ENCODE measurements at regions not wholly inside any gene's neighbourhood (a gene's known extent, or its start where the extent isn't known, plus 50 kb on each side); places are given as distances from the start of the nearest gene placed in this dataset.

DNA sequence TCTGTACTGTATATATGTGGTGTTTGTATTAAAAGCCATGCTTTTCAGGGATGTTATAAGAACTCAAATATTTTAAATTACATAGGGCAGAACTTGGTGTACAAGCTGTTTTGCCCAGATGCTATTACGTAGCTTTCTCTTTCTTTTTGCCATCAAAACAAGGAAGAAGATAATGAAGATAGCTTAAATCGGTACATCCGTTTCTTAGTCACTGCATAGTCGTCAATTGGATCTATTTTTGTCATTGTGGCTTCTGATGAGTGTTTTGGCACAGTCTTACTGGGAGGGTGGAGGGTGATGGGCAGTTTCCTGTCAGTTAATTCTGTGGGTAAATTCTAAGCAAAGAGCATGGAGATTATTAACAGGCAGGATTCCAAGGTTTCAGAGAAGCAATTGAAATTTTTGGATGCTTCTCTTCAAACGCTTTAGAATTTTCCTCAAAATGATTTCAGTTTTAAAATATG, 649.1 kb upstream of the GJE1 start:
- Histone ChIP-seq H2AFZ (ENCODE audit: low read depth, low read length) (no peak overlapping the region), H3K4me3 (ENCODE audit: low read length) (no peak overlapping the region), H3K9ac (ENCODE audit: low read length) (no peak overlapping the region)

DNA sequence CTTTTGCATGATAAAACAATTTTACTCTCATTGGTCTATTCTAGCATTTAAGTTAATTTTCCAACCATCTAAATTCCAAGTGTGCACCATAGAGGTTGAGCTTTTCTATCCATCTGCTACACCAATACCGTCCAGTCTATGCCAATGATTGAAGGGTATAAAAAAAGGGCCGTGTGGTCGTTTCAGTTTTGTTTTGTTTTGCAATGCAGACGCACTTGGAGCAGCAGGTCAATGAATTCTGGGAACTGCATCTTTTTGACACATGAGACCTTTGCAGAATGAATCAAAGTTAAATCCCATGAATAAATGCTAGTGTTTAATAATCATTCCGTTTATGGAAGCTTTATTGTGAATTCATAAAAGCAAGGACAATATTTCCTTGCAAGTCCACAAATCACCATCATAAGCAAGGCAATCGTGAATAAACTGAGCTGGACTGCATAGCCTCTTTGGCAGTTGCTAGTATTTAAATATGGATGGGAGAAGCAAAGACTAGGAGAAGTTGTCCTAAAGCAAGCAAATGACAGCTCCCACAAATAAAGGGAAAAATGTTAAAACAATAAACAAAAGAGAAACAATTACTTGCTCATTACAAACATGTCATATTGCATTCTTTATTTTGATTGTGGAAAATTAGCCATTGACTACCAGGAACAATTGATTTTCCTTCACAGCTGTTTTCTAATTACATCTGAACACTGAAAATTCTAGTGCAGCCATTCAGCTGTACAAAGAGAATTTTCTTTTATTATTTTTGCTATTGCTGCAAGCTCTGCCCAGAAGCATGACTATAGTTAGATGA, 649.7 kb upstream of the GJE1 start:
- H4K20me1 ChIP-seq (ENCODE audit: insufficient read depth), result no peaks in the 10 kb centered on the region
- no peaks in the 10 kb centered on the region for H3F3A ChIP-seq (ENCODE audit: insufficient read depth, low read length, poor library complexity, severe bottlenecking)
- TF ChIP-seq POLR2AphosphoS5 (IDR thresholded peaks at IDR 0.05) (no peak), SMC3 (conservative IDR thresholded peaks at IDR 0.05; ENCODE audit: poor library complexity) (no peak), RAD21 (conservative IDR thresholded peaks at IDR 0.05) (no peak), MXI1 (conservative IDR thresholded peaks at IDR 0.05; ENCODE audit: poor library complexity, severe bottlenecking) (no peak), EP300 (conservative IDR thresholded peaks at IDR 0.05; ENCODE audit: poor library complexity, severe bottlenecking) (no peak), TAF1 (IDR thresholded peaks at IDR 0.05; ENCODE audit: low read depth) (no peak), EZH2 (IDR thresholded peaks at IDR 0.05; ENCODE audit: borderline replicate concordance, insufficient read depth, low read length, poor library complexity, severe bottlenecking) (no peak)
- TF ChIP-seq, protein P1, sequence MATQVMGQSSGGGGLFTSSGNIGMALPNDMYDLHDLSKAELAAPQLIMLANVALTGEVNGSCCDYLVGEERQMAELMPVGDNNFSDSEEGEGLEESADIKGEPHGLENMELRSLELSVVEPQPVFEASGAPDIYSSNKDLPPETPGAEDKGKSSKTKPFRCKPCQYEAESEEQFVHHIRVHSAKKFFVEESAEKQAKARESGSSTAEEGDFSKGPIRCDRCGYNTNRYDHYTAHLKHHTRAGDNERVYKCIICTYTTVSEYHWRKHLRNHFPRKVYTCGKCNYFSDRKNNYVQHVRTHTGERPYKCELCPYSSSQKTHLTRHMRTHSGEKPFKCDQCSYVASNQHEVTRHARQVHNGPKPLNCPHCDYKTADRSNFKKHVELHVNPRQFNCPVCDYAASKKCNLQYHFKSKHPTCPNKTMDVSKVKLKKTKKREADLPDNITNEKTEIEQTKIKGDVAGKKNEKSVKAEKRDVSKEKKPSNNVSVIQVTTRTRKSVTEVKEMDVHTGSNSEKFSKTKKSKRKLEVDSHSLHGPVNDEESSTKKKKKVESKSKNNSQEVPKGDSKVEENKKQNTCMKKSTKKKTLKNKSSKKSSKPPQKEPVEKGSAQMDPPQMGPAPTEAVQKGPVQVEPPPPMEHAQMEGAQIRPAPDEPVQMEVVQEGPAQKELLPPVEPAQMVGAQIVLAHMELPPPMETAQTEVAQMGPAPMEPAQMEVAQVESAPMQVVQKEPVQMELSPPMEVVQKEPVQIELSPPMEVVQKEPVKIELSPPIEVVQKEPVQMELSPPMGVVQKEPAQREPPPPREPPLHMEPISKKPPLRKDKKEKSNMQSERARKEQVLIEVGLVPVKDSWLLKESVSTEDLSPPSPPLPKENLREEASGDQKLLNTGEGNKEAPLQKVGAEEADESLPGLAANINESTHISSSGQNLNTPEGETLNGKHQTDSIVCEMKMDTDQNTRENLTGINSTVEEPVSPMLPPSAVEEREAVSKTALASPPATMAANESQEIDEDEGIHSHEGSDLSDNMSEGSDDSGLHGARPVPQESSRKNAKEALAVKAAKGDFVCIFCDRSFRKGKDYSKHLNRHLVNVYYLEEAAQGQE (IDR thresholded peaks at IDR 0.05; ENCODE audit: borderline replicate concordance), result no peak
- TF ChIP-seq, protein P2, sequence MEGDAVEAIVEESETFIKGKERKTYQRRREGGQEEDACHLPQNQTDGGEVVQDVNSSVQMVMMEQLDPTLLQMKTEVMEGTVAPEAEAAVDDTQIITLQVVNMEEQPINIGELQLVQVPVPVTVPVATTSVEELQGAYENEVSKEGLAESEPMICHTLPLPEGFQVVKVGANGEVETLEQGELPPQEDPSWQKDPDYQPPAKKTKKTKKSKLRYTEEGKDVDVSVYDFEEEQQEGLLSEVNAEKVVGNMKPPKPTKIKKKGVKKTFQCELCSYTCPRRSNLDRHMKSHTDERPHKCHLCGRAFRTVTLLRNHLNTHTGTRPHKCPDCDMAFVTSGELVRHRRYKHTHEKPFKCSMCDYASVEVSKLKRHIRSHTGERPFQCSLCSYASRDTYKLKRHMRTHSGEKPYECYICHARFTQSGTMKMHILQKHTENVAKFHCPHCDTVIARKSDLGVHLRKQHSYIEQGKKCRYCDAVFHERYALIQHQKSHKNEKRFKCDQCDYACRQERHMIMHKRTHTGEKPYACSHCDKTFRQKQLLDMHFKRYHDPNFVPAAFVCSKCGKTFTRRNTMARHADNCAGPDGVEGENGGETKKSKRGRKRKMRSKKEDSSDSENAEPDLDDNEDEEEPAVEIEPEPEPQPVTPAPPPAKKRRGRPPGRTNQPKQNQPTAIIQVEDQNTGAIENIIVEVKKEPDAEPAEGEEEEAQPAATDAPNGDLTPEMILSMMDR (IDR thresholded peaks at IDR 0.05; ENCODE audit: poor library complexity, severe bottlenecking), result no peak
- H3K4me2 ChIP-seq (ENCODE audit: low read length), result no peak overlapping the region
- H3K9ac ChIP-seq (ENCODE audit: low read length), result no peak overlapping the region
- no peaks in the 10 kb centered on the region for H3K36me3 ChIP-seq (ENCODE audit: insufficient read depth, low read length)
- no peaks in the 10 kb centered on the region for H3K9me3 ChIP-seq (ENCODE audit: low read length)
- no peak overlapping the region for H2AFZ ChIP-seq (ENCODE audit: low read depth, low read length)
- H3K9me2 ChIP-seq (ENCODE audit: insufficient read depth, low read length), result no peaks in the 10 kb centered on the region
- peak overlapping the region; percentile 26 for H3K27ac ChIP-seq (ENCODE audit: low read length)
- no peak overlapping the region for H3K4me3 ChIP-seq (ENCODE audit: low read length)
- no peaks in the 10 kb centered on the region for H3K27me3 ChIP-seq (ENCODE audit: insufficient read depth, low read depth, low read length)
- no peaks in the 10 kb centered on the region for H3K79me2 ChIP-seq (replicated peaks; ENCODE audit: insufficient read depth, low read length)

More for the DNA sequence above, 649.1 kb upstream of the GJE1 start:
- peak overlapping the region; percentile 26 for H3K27ac ChIP-seq (ENCODE audit: low read length)
- H3K9me3 ChIP-seq (ENCODE audit: low read length), result no peaks in the 10 kb centered on the region
- TF ChIP-seq EZH2 (IDR thresholded peaks at IDR 0.05; ENCODE audit: borderline replicate concordance, insufficient read depth, low read length, poor library complexity, severe bottlenecking), result no peak
- TF ChIP-seq SMC3 (conservative IDR thresholded peaks at IDR 0.05; ENCODE audit: poor library complexity), result no peak
- TF ChIP-seq RAD21 (conservative IDR thresholded peaks at IDR 0.05), result no peak
- TF ChIP-seq, protein P1 (IDR thresholded peaks at IDR 0.05; ENCODE audit: borderline replicate concordance), result no peak
- no peak for TF ChIP-seq TAF1 (IDR thresholded peaks at IDR 0.05; ENCODE audit: low read depth)
- no peak for TF ChIP-seq EP300 (conservative IDR thresholded peaks at IDR 0.05; ENCODE audit: poor library complexity, severe bottlenecking)
- no peak for TF ChIP-seq POLR2AphosphoS5 (IDR thresholded peaks at IDR 0.05)
- no peaks in the 10 kb centered on the region for H3F3A ChIP-seq (ENCODE audit: insufficient read depth, low read length, poor library complexity, severe bottlenecking)
- H3K27me3 ChIP-seq (ENCODE audit: insufficient read depth, low read depth, low read length), result no peaks in the 10 kb centered on the region
- H4K20me1 ChIP-seq (ENCODE audit: insufficient read depth), result no peaks in the 10 kb centered on the region
- no peak overlapping the region for H3K4me2 ChIP-seq (ENCODE audit: low read length)
- H3K79me2 ChIP-seq (replicated peaks; ENCODE audit: insufficient read depth, low read length), result no peaks in the 10 kb centered on the region
- no peaks in the 10 kb centered on the region for H3K9me2 ChIP-seq (ENCODE audit: insufficient read depth, low read length)
- no peaks in the 10 kb centered on the region for H3K36me3 ChIP-seq (ENCODE audit: insufficient read depth, low read length)

Data from neural cell (in vitro differentiated cells).